Liver (tissue), 8 donors: ENCODE measurements at regions not wholly inside any gene's neighbourhood (a gene's known extent, or its start where the extent isn't known, plus 50 kb on each side); places are given as distances from the start of the nearest gene placed in this dataset.
A peak's percentile ranks its signal among the peaks of the same experiment; 100 is the strongest.

Source experiments
- DNase-seq: peaks from one replicate; pipeline ENCODE4 v3.0.0-alpha.2; 2017; ENCODE audit warnings: low spot score
- H3K27ac ChIP-seq, 2 donors: one replicate each; pipeline ENCODE4 v1.7.0; 2013; ENCODE audit warnings: inconsistent platforms in 2 of 2, low read length in 2 of 2, control low read depth in 1 of 2, low read depth in 1 of 2, mild to moderate bottlenecking in 1 of 2
- H3K27me3 ChIP-seq, 4 donors: one replicate each; pipeline versions ENCODE4 v1.6.1 to v1.7.0; 2013; ENCODE audit warnings: low read length in 3 of 4, inconsistent platforms in 1 of 4, mild to moderate bottlenecking in 1 of 4, moderate library complexity in 1 of 4; ENCODE audit not compliant: control insufficient read depth in 4 of 4, insufficient read depth in 4 of 4
- H3K36me3 ChIP-seq, 4 donors: one replicate each; pipeline versions ENCODE4 v1.6.1 to v1.7.0; 2013; ENCODE audit warnings: low read length in 3 of 4, mild to moderate bottlenecking in 3 of 4, low read depth in 1 of 4, moderate library complexity in 1 of 4; ENCODE audit not compliant: control insufficient read depth in 4 of 4, insufficient read depth in 3 of 4
- H3K4me1 ChIP-seq, 4 donors: one replicate each; pipeline versions ENCODE4 v1.6.1 to v1.7.0; 2013; ENCODE audit warnings: low read length in 3 of 4, mild to moderate bottlenecking in 3 of 4, moderate library complexity in 1 of 4; ENCODE audit not compliant: control insufficient read depth in 4 of 4, insufficient read depth in 4 of 4
- H3K4me3 ChIP-seq, 3 donors: one replicate each; pipeline versions ENCODE4 v1.6.1 to v1.7.0; 2013; ENCODE audit warnings: low read length in 3 of 3, control low read depth in 1 of 3, low read depth in 1 of 3, mild to moderate bottlenecking in 1 of 3
- H3K9ac ChIP-seq, 2 donors: one replicate each; pipeline ENCODE4 v1.7.0; 2013; ENCODE audit warnings: low read length in 2 of 2, mild to moderate bottlenecking in 2 of 2, moderate library complexity in 2 of 2, control low read depth in 1 of 2, low read depth in 1 of 2
- H3K9me3 ChIP-seq, 4 donors: one replicate each; pipeline versions ENCODE4 v1.6.1 to v1.7.0; 2013; ENCODE audit warnings: low read length in 3 of 4; ENCODE audit not compliant: control insufficient read depth in 4 of 4
- EGR1 ChIP-seq, 2 donors: IDR thresholded peaks; 2 replicates each; pipeline ENCODE4 v1.6.1; 2016 to 2018; ENCODE audit warnings: antibody characterized with exemption in 2 of 2, low read depth in 2 of 2
- FOXA1 ChIP-seq: IDR thresholded peaks from 2 replicates; pipeline ENCODE4 v1.6.1; 2016; ENCODE audit warnings: antibody characterized with exemption
- HNF4A ChIP-seq, 2 donors: conservative IDR thresholded peaks; 2 replicates each; pipeline ENCODE4 v1.6.1; 2016; ENCODE audit warnings: antibody characterized with exemption in 2 of 2, mild to moderate bottlenecking in 2 of 2
- RAD21 ChIP-seq, 2 donors: IDR thresholded peaks; 2 replicates each; pipeline ENCODE4 v1.6.1; 2016; ENCODE audit warnings: antibody characterized with exemption in 2 of 2, mild to moderate bottlenecking in 2 of 2
- SP1 ChIP-seq: IDR thresholded peaks from 2 replicates; pipeline ENCODE4 v1.6.1; 2018; ENCODE audit warnings: antibody characterized with exemption, mild to moderate bottlenecking
- TAF1 ChIP-seq: conservative IDR thresholded peaks from 2 replicates; pipeline ENCODE4 v1.6.1; 2016; ENCODE audit warnings: antibody characterized with exemption, mild to moderate bottlenecking
- YY1 ChIP-seq: IDR thresholded peaks from 2 replicates; pipeline ENCODE4 v1.6.1; 2016; ENCODE audit warnings: antibody characterized with exemption, mild to moderate bottlenecking
- WGBS: extraction: QIAGEN DNeasy Blood & Tissue Kit; methylation state at CpG from one replicate; pipeline ENCODE4 v1.1.7; 2013; 5-methylcytosine and 5-hydroxymethylcytosine counted together
- TF ChIP-seq, protein P1 (sequence below): fragments of 150-350 bp; IDR thresholded peaks from 2 replicates; pipeline ENCODE4 v1.5.1; 2017; ENCODE audit warnings: improper control_type of control experiment, low read depth, low read length; ENCODE audit not compliant: missing input control
- TF ChIP-seq, protein P2 (sequence below): IDR thresholded peaks from 2 replicates; pipeline ENCODE4 v1.6.1; 2016; ENCODE audit warnings: antibody characterized with exemption
- TF ChIP-seq, protein P3 (sequence below): IDR thresholded peaks from 2 replicates; pipeline ENCODE4 v1.6.1; 2016; ENCODE audit warnings: antibody characterized with exemption, mild to moderate bottlenecking
- donor health status: healthy.
- donor health status: healthy.
- donor health status: healthy.
- donor health status: healthy.
- donor health status: healthy.

DNA sequence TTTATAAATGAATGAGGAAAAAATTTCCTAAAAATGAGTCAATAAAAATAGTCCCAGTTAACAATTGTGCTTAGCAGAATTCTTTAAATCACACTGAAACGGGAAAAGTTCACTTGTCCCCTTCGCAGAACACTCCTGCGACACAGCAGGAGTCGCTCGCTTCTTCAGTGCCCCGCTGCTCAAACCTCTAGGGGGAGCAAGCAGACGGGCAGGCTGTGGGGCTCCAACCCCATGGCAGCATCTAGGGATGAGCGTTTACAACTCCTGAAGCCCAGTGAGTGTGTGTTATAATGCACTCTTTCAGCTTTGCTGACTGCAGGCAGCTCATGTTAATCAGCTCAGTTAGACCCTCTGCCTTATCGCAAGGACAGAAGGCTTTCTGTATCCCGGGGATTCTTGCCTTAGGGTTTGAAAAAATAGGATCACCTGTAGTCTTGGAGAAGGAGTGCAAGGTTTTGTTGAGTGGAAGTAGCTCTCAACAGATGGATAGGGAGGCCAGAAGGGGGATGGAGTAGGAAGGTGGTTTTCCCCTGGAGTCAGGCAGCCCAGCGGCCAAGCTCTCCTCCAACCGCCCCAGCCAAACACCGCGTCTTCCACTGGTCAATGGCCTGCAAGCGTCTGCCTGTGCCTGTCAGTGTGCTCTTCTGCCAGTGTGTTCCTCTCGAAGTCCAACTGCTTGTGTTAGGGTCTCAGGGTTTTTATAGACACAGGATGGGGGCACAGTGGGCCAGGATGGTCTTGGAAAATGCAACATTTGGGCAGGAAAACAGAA, 1977.7 kb upstream of the LRRTM1 start:
- Histone ChIP-seq H3K4me3 (no peak overlapping the region), H3K4me1 (no peaks in the 10 kb centered on the region), H3K27ac (no peak overlapping the region), H3K27me3 (no peaks in the 10 kb centered on the region), H3K9me3 (no peaks in the 10 kb centered on the region), H3K36me3 (no peaks in the 10 kb centered on the region), H3K9ac (no peak overlapping the region)
- DNase-seq = no peak
- 74% methylated on average over 16 of the region's 16 CpGs for WGBS
- TF ChIP-seq YY1 (no peak), RAD21 (IDR thresholded peaks at IDR 0.05) (peak; percentile 55 to 63), HNF4A (conservative IDR thresholded peaks at IDR 0.05) (no peak), FOXA1 (no peak), SP1 (no peak), EGR1 (IDR thresholded peaks at IDR 0.05; ENCODE audit: low read depth in 2 of 2) (no peak)
- TF ChIP-seq, protein P1, sequence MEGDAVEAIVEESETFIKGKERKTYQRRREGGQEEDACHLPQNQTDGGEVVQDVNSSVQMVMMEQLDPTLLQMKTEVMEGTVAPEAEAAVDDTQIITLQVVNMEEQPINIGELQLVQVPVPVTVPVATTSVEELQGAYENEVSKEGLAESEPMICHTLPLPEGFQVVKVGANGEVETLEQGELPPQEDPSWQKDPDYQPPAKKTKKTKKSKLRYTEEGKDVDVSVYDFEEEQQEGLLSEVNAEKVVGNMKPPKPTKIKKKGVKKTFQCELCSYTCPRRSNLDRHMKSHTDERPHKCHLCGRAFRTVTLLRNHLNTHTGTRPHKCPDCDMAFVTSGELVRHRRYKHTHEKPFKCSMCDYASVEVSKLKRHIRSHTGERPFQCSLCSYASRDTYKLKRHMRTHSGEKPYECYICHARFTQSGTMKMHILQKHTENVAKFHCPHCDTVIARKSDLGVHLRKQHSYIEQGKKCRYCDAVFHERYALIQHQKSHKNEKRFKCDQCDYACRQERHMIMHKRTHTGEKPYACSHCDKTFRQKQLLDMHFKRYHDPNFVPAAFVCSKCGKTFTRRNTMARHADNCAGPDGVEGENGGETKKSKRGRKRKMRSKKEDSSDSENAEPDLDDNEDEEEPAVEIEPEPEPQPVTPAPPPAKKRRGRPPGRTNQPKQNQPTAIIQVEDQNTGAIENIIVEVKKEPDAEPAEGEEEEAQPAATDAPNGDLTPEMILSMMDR = peak; percentile 26
- TF ChIP-seq, protein P2, sequence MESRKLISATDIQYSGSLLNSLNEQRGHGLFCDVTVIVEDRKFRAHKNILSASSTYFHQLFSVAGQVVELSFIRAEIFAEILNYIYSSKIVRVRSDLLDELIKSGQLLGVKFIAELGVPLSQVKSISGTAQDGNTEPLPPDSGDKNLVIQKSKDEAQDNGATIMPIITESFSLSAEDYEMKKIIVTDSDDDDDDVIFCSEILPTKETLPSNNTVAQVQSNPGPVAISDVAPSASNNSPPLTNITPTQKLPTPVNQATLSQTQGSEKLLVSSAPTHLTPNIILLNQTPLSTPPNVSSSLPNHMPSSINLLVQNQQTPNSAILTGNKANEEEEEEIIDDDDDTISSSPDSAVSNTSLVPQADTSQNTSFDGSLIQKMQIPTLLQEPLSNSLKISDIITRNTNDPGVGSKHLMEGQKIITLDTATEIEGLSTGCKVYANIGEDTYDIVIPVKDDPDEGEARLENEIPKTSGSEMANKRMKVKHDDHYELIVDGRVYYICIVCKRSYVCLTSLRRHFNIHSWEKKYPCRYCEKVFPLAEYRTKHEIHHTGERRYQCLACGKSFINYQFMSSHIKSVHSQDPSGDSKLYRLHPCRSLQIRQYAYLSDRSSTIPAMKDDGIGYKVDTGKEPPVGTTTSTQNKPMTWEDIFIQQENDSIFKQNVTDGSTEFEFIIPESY = no peak

DNA sequence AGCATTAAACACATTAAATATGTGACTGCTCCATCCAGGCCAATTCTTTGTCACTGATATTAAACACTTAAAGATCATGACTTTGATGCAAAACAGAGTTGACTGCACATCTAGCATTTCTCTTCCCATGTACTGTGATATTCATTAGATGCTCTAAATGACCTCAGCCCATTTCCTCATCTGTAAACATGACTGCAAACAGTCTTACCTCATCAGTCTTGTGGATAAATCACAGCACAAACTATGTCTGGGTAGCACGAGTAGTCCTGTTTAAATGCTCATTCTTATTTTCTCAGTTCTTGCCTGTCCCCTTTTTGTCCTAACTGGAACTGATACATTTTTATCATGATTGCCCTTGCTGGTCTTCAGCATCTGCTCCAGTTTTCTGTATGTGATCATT, 1974.8 kb upstream of the LRRTM1 start:
- no peaks in the 10 kb centered on the region for H3K27me3 ChIP-seq
- no peak overlapping the region for H3K27ac ChIP-seq
- WGBS = 47% methylated on average over 1 of the region's 1 CpG
- H3K9me3 ChIP-seq = no peaks in the 10 kb centered on the region
- TF ChIP-seq TAF1 = no peak
- TF ChIP-seq, protein P3, sequence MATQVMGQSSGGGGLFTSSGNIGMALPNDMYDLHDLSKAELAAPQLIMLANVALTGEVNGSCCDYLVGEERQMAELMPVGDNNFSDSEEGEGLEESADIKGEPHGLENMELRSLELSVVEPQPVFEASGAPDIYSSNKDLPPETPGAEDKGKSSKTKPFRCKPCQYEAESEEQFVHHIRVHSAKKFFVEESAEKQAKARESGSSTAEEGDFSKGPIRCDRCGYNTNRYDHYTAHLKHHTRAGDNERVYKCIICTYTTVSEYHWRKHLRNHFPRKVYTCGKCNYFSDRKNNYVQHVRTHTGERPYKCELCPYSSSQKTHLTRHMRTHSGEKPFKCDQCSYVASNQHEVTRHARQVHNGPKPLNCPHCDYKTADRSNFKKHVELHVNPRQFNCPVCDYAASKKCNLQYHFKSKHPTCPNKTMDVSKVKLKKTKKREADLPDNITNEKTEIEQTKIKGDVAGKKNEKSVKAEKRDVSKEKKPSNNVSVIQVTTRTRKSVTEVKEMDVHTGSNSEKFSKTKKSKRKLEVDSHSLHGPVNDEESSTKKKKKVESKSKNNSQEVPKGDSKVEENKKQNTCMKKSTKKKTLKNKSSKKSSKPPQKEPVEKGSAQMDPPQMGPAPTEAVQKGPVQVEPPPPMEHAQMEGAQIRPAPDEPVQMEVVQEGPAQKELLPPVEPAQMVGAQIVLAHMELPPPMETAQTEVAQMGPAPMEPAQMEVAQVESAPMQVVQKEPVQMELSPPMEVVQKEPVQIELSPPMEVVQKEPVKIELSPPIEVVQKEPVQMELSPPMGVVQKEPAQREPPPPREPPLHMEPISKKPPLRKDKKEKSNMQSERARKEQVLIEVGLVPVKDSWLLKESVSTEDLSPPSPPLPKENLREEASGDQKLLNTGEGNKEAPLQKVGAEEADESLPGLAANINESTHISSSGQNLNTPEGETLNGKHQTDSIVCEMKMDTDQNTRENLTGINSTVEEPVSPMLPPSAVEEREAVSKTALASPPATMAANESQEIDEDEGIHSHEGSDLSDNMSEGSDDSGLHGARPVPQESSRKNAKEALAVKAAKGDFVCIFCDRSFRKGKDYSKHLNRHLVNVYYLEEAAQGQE = no peak
- no peak overlapping the region for H3K4me3 ChIP-seq
- no peaks in the 10 kb centered on the region for H3K36me3 ChIP-seq
- H3K4me1 ChIP-seq = no peaks in the 10 kb centered on the region
- no peak overlapping the region for H3K9ac ChIP-seq
- DNase-seq = no peak
